Stimulated activated CD8-positive, alpha-beta memory T cell treated with anti-CD3 and anti-CD28 coated beads, Interleukin-4, amount 100 ng/mL, for 24 hours (primary cell): ENCODE measurements at regions not wholly inside any gene's neighbourhood (a gene's known extent, or its start where the extent isn't known, plus 50 kb on each side); places are given as distances from the start of the nearest gene placed in this dataset.

Experiments used
- DNase-seq: peaks from one replicate; pipeline ENCODE4 v3.0.0-alpha.2; 2020; ENCODE audit warnings: low read depth

DNA sequence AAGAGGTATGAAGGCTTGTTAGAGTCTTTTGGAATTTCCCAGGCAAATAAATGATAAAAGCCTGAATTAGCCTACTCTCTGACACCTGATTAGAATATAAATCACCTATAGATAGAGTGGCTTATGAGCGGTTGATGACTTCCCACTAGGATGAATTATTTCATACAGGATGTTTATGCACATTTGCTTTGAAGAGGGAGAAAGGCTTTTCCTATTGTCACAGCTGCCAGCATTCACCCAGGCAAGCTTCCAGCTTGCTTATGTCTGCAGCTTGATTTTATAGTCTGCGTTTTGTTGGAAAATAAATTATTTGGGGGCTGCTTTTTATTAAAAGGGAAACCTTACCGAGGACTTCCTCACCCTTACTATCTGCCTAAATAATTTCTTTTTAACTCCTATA is 51.3 kb upstream of the EIF2S2 start:
- DNase-seq: no peak

DNA sequence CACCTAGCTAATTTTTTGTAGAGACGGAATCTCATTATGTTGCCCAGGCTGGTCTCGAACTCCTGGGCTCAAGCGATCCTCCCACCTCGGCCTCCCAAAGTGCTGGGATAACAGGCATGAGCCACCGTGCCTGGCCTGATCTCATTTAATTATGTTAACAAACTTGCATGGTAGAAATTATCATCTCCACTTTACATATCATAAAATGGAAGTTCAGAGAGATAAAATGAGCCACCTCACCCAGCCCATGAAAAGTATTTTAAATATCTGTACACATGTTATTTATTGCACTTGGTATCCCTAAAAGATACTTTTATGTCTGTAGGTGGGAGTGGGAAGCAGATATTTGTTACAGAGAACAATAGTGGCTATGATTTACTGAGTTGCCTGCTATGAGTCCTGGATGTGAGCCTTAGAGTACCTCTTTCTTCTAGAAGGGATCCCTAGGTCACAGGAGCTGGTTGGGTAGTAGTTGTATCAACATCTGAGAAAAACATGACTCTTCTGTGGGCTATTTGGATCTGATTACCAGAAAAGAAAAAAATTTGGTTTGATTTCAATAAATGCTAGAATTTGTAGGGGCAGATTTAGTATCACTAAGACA is 52.4 kb upstream of the EIF2S2 start:
- no peak for DNase-seq

DNA sequence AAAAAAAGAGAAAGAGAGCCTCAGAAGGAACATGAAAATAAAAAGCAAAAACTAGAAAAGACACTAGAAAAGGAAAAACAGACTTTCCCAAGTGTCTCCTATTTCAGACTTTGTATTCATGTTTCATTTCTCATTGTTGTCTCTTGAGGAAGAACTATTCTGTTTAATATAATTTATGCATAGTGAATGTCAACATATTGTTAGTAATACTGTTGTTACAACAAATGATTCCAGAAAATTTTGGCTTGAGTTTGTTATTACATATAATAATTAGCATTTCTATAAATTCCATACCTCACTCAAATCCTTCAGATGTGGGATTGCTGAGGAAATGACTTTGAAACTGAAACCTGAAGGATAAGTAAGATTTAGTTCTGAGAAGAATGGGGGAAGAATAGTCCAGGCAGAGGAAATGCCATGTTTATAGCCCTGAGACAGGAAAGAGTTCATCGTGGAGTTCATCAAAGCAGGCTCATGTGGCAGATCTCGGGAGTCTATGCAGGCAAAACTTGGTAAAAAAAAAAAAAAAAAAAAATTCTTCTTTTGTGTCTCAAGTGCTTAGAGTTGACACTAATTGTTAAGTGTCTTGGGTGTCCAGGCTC is 53.1 kb upstream of the EIF2S2 start:
- no peak for DNase-seq

DNA sequence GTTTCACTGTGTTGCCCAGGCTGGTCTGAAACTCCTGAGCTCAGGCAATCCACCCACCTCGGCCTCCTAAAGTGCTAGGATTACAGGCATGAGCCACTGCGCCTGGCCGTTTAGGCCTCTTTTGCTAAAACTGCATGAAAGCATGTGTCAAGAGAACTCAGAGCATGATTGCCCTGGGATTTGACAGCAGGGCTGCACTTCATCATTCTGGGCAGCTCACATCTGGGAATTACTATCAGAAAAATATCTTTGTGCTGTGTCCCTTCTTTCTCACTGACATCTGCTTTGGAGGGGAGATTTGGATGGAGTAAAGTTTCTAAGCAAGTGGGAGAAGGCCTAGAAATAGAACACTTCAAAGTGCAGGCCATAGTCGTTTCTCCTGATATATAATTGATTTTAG is 59.6 kb upstream of the EIF2S2 start:
- no peak for DNase-seq

DNA sequence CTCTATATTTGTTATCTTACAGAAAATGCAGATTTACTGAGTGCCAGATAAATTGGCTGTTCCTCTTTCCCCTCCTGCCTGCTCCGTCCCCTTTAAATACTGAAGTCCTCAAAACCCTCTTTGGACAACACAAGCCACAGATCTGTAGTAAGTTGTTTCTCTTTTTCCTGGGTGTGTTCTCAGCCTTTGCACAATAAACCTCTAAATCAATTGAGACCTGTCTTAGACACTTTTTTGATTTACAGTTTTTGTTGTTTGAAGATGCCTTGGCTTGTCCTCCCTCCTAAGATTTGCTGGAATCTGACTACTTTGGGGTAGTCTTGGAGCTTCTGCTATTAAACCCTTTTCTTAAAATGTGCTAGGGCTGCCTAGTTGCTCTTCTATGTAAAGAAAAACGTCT is 60.9 kb upstream of the EIF2S2 start:
- no peak for DNase-seq

DNA sequence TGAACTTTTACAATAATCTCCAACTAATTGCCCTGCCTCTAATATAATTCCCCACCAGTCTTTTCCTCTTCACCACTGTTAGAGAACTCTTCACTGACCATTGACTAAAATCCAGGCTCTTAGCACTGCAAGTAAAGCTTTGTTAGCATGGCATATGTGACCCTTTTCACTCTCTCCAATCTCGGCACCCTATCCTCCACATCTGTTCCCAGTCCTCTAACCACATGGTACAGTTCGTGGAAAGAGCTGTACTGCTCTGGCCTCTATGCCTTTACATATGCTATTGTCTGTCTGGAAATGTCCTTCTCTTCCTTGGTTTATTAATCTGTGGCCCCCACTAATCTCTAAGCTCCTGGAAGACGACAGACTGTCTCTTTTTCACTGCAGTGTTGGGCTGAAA is 63.0 kb upstream of the EIF2S2 start:
- DNase-seq: no peak

DNA sequence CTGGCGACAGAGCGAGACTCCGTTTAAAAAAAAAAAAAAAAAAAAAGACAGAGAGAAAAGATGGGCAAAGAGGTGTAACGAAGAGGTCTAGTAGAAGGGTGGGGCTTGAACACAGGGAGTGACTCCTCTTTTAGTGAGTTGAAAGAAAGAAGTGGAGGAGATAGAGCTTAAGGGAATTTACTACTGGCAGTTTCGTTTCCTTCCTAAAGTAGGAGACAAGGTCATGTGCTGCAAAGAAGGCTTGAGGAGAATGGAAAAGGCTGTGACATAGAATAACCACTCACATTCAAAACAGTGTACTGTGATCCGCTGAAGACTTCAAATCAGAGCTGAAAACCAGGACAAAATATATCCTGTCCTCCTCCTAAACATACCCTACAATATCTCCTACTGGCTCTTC is 63.8 kb upstream of the EIF2S2 start:
- no peak for DNase-seq

DNA sequence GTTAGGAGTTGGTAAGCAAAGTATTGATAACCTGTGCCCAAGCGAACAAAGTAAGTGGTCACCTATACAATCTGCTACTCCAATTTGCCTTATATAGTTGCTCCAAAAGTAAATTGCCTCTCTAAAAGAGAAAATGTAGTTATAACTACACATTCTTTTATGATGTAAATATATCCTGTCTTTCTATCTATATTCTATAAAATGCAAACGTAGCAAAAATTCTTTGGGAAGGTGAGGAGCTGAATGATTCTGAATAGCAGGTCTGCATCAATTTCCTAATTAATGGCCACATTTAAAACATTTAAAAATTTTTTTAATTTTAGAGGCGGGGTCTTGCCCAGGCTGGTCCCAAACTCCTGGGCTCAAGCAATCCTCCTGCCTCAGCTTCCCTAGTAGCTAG is 64.2 kb upstream of the ASIP start:
- DNase-seq: no peak

DNA sequence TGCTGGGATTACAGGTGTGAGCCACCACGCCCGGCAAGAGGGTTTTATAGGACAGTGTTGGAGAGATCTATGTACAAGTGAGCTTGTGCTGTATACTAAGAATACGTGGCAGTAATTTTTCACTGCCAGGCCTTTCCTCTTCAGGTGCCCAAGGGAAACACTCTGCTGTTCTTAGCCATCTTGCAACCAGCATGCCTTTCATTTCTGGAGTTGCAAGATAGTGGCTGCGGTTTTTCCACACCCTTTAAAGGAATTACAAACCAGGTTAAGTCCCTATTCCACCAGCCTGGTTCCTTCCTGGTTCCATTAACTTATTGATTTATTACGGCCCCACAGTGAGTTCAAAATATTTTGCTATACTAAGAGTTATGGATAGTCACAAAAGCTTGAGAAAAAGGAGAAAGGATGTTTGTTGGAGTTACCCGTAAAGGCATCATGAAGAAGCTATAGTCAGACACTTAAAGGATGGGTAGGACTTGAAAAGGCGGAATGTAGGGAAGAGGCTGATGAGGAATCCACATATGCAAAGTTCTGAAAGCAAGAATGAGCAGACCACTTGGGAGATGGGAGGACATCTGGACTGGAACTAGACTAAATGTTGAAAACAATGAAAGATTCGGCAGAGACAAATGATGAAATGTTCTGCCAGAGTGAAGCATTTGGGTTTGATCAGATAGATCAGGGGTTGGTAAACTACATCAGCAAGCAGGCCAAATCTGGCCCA is 61.4 kb upstream of the ASIP start:
- no peak for DNase-seq

DNA sequence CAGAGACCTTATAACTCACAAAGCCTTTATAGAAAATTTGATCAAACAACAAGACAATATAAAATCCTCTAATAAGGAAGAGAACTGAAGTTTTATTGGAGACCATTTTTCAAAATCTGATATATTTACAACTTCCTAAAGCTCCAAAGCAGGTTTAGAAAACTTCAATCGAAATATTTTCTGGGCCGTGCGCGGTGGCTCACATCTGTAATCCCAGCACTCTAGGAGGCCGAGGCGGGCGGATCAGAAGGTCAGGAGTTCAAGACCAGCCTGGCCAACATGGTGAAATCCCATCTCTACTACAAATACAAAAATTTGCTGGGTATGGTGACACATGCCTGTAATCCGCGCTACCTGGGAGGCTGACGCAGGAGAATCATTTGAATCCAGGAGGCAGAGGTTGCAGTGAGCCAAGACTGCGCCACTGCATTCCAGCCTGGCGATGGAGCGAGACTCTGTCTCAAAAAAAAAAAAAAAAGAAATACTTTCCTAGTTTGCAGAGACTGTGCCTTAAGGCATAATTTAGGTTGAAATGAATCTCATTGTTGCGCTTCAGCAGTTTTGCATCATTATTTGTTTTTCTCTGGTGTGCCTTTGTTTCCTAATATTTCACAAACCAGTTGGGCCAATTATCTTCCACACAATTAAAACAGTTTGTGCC is 60.6 kb upstream of the ASIP start:
- DNase-seq: no peak

DNA sequence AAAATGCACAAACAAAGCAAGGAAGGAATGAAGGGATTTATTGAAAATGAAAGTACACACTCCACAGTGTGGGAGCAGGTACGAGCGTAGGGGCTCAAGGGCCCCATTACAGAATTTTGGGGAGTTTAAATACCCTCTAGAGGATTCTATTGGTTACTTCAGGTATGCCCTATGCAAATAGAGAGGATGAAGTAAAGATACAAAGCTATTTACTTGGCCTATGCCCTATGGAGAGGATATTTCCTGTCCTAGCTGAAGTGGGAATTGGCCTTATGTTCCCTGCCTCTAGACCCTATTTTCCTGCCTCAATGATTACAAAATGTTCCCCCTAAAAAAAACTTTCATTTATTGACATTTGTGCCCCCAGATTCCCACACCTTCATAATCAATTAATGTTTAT is 59.7 kb upstream of the ASIP start:
- DNase-seq: no peak

DNA sequence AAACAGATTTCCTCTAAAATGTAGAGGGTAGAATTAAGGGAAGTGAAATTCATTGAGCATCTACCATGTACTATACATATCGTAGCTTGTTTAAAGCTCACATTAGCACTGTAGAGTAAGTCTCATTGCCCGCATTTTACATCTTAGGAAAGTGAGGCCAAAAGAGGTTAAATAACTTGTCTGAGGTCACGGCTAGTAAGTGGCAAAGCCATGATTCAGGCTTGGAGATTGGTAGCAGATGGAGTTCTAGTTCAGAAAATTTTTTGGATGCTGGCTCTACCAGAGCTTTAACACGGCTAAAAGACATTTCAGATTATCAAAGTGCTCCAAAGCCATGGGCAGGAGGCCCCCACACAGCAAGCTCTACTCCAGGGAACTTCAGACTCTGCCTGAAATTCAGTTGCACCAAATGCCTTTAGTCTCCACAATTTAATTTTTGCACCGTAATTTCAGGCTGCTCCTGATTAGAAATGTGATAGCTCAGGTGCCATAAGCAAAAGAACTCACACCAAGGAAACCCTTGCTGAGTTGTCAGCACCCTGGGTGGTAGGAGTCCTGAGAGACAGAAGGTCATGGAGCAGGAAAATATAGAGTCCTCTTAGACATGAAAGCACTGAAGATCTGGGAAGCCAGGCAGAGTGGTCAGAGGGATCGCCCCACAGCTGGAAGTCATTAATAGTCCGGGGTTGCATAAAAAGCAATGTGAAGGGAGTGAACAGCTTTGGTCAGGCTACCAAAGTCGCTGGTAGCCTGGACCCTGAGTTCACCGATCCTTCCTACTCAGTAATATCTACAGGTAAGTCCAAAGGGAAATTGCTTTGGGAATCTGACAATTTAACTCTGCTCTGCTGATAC is 55.2 kb upstream of the ASIP start:
- no peak for DNase-seq

DNA sequence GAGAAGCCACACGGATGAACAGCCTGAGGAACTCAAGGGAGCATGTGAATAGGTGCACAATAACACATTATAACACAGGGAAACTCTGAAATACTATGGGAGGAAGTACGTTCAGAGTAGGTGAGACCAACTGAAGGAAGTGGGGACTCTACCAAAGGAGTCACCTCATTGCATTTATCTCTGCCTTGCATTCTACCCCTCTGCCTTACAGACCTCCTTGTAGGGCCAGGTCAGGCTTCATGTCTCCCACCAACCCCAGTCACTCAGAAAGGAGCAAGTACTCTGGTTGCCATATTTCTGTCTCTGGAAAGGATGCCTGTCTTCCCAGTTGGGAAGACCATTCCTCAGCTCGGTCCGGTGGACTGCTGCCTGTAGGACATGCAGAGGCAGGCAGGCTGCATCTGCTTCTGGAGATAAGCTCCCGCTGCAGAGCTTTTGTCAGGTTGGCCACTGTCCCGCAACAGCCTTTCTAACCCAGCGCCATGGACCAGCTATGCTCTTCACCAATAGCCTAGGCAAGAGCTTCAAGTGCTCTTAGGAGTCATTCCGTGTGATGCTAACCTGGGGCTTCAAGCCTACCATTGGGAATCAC is 51.6 kb upstream of the ASIP start:
- DNase-seq: no peak

DNA sequence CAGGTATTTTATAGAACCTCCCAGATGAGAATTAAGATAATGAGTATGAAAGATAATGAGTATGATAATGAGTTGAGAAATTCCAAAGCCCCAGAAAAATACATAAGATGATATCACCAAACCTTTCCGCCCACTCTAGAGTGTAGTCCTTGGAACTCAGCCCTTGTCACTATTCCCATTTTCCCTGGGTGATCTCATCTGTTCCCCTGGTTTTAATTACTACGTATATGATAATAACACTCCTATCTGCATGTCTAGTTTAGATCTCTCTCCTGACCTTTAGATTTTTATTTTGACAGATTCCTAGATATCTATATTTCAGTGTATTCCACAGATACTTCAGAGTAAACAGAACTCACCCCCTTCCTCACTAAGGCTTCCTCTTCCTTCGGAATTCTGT is 51.0 kb upstream of the ASIP start:
- no peak for DNase-seq

DNA sequence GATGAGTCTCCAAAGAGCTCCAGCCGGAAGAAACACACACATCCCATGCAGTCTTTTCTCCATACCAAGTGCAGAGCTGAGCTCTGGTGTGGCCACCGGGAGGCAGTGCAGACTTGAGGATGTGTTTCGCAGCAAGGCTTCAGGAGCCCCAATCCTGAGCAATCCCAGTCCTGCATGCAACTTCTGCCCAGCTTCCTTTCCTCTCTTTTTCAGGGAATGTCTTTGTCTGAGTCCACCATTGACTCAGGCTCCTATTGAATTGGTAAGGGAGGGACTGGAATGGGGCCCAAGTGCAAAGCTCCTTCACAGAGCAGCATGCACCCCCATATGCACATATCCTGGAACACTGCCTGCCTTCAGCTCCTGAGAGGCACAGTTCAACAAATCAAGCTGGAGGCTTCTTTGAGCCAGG is 50.5 kb upstream of the ASIP start:
- peak; percentile 15 for DNase-seq
